Gastroesophageal sphincter (tissue), 4 donors: ENCODE measurements at regions not wholly inside any gene's neighbourhood (a gene's known extent, or its start where the extent isn't known, plus 50 kb on each side); places are given as distances from the start of the nearest gene placed in this dataset.
"Not testable (repeated sequence)": the region's sequence is repeated elsewhere in the genome, so short reads cannot be mapped to it uniquely, and the experiment has no call there.

ENCODE experiments used
- ATAC-seq: fragments of 150-250 bp; one replicate; pipeline ENCODE4 v1.9.1; 2016; ENCODE audit warnings: mild to moderate bottlenecking, moderate library complexity
- H3K27ac ChIP-seq, 4 donors: fragments of 200-600 bp; sonication (generic) in 3 of 4; 1 replicate in 3 of 4; 2 replicates in 1 of 4; pipeline ENCODE4 v1.5.1; 2016 to 2019
- H3K27me3 ChIP-seq: fragments of 200-600 bp; sonication (generic); one replicate; pipeline ENCODE4 v1.5.1; 2019
- H3K36me3 ChIP-seq, 2 donors: fragments of 200-600 bp; sonication (generic); one replicate each; pipeline ENCODE4 v1.5.1; 2019; ENCODE audit warnings: control low read depth in 1 of 2
- H3K4me1 ChIP-seq, 3 donors: fragments of 200-600 bp; sonication (generic); 1 replicate in 2 of 3; 2 replicates in 1 of 3; pipeline ENCODE4 v1.5.1; 2016 to 2019; ENCODE audit warnings: control low read depth in 2 of 3
- H3K4me3 ChIP-seq, 2 donors: fragments of 200-600 bp; sonication (generic); one replicate each; pipeline ENCODE4 v1.5.1; 2019; ENCODE audit warnings: mild to moderate bottlenecking in 1 of 2, moderate library complexity in 1 of 2
- H3K9me3 ChIP-seq, 3 donors: fragments of 200-600 bp; sonication (generic); one replicate each; pipeline ENCODE4 v1.5.1; 2017 to 2019; ENCODE audit warnings: control low read depth in 2 of 3
- CTCF ChIP-seq, 4 experiments: fragments of 200-600 bp in 2 of 4; fragments of 450-650 bp in 2 of 4; sonication (generic) in 1 of 4; IDR thresholded peaks; one replicate each; pipeline ENCODE4 v1.5.1; 2017 to 2019; ENCODE audit warnings: antibody characterized with exemption in 4 of 4, mild to moderate bottlenecking in 2 of 4, moderate library complexity in 2 of 4
- EP300 ChIP-seq: sonication (generic); formaldehyde crosslinking; IDR thresholded peaks from one replicate; pipeline ENCODE4 v1.6.1; 2017; ENCODE audit warnings: antibody characterized with exemption, mild to moderate bottlenecking
- POLR2A ChIP-seq, 2 donors: fragments of 450-650 bp; IDR thresholded peaks; one replicate each; pipeline ENCODE4 v1.6.1; 2017; ENCODE audit warnings: antibody characterized with exemption in 2 of 2, mild to moderate bottlenecking in 2 of 2, moderate library complexity in 1 of 2
- POLR2AphosphoS5 ChIP-seq: sonication (generic); formaldehyde crosslinking; IDR thresholded peaks from one replicate; pipeline ENCODE4 v1.6.1; 2017; ENCODE audit warnings: antibody characterized with exemption
- WGBS, 2 donors: methylation state at CpG; one replicate each; pipeline ENCODE4 v1.1.5; 2018; ENCODE audit warnings: low coverage in 1 of 2; 5-methylcytosine and 5-hydroxymethylcytosine counted together

- Histone ChIP-seq H3K4me3 (no peak overlapping the region), H3K27me3 (no peaks in the 10 kb centered on the region), H3K9me3 (no peaks in the 10 kb centered on the region), H3K36me3 (no peaks in the 10 kb centered on the region), H3K4me1 (no peaks in the 10 kb centered on the region), H3K27ac (no peak overlapping the region)
- ATAC-seq: no peak
- 75 to 100% methylated on average over 2 of the region's 4 CpGs for WGBS, 2 donors
- TF ChIP-seq EP300: no peak
- no peak for TF ChIP-seq POLR2A (IDR thresholded peaks at IDR 0.05)
- TF ChIP-seq CTCF (IDR thresholded peaks at IDR 0.05): no peak
- no peak for TF ChIP-seq POLR2AphosphoS5
Observed at GRCh38 chr3:59499954-59500353, 450.1 kb upstream of the CFAP20DC start.

- TF ChIP-seq EP300 (no peak), POLR2AphosphoS5 (no peak), CTCF (IDR thresholded peaks at IDR 0.05) (no peak)
Observed at GRCh38 chr3:59499000-59499399, 449.2 kb upstream of the CFAP20DC start.

GRCh38 chr3:59496250-59496649 lies 446.4 kb upstream of the CFAP20DC start:
- Histone ChIP-seq H3K27me3 (no peaks in the 10 kb centered on the region), H3K4me1 (no peaks in the 10 kb centered on the region), H3K4me3 (no peak overlapping the region), H3K36me3 (no peaks in the 10 kb centered on the region), H3K9me3 (no peaks in the 10 kb centered on the region), H3K27ac (no peak overlapping the region)
- no peak for TF ChIP-seq POLR2AphosphoS5
- no peak for TF ChIP-seq POLR2A (IDR thresholded peaks at IDR 0.05)
- no peak for TF ChIP-seq CTCF (IDR thresholded peaks at IDR 0.05)
- TF ChIP-seq EP300: no peak
- no peak for ATAC-seq
- WGBS, 2 donors: 81 to 90% methylated on average over 5 of the region's 5 CpGs

More at GRCh38 chr3:59499000-59499399, 449.2 kb upstream of the CFAP20DC start:
- ATAC-seq: no peak
- 88 to 92% methylated on average over 12 to 14 of the region's 15 CpGs for WGBS, 2 donors
- Histone ChIP-seq H3K9me3 (no peaks in the 10 kb centered on the region), H3K36me3 (no peaks in the 10 kb centered on the region), H3K4me3 (no peak overlapping the region), H3K27me3 (no peaks in the 10 kb centered on the region), H3K4me1 (no peaks in the 10 kb centered on the region), H3K27ac (no peak overlapping the region)

GRCh38 chr3:59494969-59495368 lies 445.1 kb upstream of the CFAP20DC start:
- not testable (repeated sequence) for H3K4me1 ChIP-seq, H3K9me3 ChIP-seq, ATAC-seq, H3K27me3 ChIP-seq, H3K36me3 ChIP-seq, H3K27ac ChIP-seq, H3K4me3 ChIP-seq
- 91 to 100% methylated on average over 1 of the region's 1 CpG for WGBS, 2 donors

GRCh38 chr3:59486520-59486919 lies 436.7 kb upstream of the CFAP20DC start:
- H3K27ac ChIP-seq: no peak overlapping the region
- no peaks in the 10 kb centered on the region for H3K27me3 ChIP-seq
- ATAC-seq: no peak
- TF ChIP-seq EP300: no peak
- no peak for TF ChIP-seq POLR2A (IDR thresholded peaks at IDR 0.05)
- no peak for TF ChIP-seq CTCF (IDR thresholded peaks at IDR 0.05)
- TF ChIP-seq POLR2AphosphoS5: no peak
- no peak overlapping the region for H3K4me3 ChIP-seq
- H3K4me1 ChIP-seq: no peaks in the 10 kb centered on the region
- H3K36me3 ChIP-seq: no peaks in the 10 kb centered on the region
- no peaks in the 10 kb centered on the region for H3K9me3 ChIP-seq
- 33 to 48% methylated on average over 3 of the region's 3 CpGs for whole genome bisulfite sequencing, 2 donors

- no peak overlapping the region for H3K4me3 ChIP-seq
- H3K4me1 ChIP-seq: no peaks in the 10 kb centered on the region
- no peaks in the 10 kb centered on the region for H3K27me3 ChIP-seq
- no peaks in the 10 kb centered on the region for H3K36me3 ChIP-seq
- ATAC-seq: no peak
- 88 to 100% methylated on average over 1 to 3 of the region's 3 CpGs for WGBS, 2 donors
- H3K27ac ChIP-seq: no peak overlapping the region
- TF ChIP-seq EP300: no peak
- TF ChIP-seq POLR2A (IDR thresholded peaks at IDR 0.05): no peak
- no peak for TF ChIP-seq CTCF (IDR thresholded peaks at IDR 0.05)
- no peak for TF ChIP-seq POLR2AphosphoS5
- no peaks in the 10 kb centered on the region for H3K9me3 ChIP-seq
Observed at GRCh38 chr3:59483191-59483590, 433.4 kb upstream of the CFAP20DC start.
